ENCODE measurements at regions not wholly inside any gene's neighbourhood (a gene's known extent, or its start where the extent isn't known, plus 50 kb on each side); places are given as distances from the start of the nearest gene placed in this dataset.
"Not testable (repeated sequence)": the region's sequence is repeated elsewhere in the genome, so short reads cannot be mapped to it uniquely, and the experiment has no call there.

DNA sequence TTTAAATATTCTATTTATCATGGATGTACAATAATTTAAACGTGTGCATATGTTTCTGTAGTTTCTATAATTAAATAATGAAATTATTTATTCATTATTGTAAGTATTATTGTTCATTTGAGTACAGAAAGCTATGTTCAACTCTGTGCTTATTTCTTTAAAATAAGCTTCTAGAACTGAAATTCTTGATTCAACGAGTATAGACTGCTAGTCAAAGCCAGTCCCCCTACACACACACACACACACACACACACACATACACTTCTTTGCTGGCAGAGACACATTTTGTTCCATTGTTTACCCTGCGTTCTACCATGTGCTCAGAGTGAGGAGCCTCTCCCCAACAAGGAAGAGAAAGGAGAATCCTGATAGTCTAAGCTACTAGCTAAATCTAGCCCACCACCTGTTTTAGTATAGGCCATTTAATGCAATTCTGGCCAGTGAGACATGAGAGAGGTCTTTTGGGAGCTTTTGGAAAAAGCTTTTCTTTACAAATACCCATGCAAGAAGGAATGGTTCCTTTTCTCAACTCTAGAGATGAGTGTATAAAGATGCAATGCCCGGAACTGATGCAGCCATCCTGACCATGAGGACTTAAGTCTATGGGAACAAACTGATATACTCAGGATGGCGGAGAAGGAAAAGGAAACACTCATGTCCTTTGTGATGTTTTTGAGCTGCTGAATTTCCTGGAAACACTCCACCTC lies 161.4 kb downstream of the NDUFA12 start:
- Histone ChIP-seq H2AFZ (no peak overlapping the region), H3K27me3 (ENCODE audit: control insufficient read depth, insufficient read depth, low read length) (no peaks in the 10 kb centered on the region), H3K27ac (no peak overlapping the region), H3K4me2 (ENCODE audit: low read length) (no peak overlapping the region), H3K9me3 (ENCODE audit: control insufficient read depth, low read length) (no peaks in the 10 kb centered on the region), H3K36me3 (ENCODE audit: control insufficient read depth, insufficient read depth, low read length) (no peaks in the 10 kb centered on the region), H3K4me3 (ENCODE audit: low read depth, low read length) (no peak overlapping the region), H3K4me1 (no peaks in the 10 kb centered on the region), H3K79me2 (no peaks in the 10 kb centered on the region), H3K9ac (no peak overlapping the region)
- TF ChIP-seq, protein P1, sequence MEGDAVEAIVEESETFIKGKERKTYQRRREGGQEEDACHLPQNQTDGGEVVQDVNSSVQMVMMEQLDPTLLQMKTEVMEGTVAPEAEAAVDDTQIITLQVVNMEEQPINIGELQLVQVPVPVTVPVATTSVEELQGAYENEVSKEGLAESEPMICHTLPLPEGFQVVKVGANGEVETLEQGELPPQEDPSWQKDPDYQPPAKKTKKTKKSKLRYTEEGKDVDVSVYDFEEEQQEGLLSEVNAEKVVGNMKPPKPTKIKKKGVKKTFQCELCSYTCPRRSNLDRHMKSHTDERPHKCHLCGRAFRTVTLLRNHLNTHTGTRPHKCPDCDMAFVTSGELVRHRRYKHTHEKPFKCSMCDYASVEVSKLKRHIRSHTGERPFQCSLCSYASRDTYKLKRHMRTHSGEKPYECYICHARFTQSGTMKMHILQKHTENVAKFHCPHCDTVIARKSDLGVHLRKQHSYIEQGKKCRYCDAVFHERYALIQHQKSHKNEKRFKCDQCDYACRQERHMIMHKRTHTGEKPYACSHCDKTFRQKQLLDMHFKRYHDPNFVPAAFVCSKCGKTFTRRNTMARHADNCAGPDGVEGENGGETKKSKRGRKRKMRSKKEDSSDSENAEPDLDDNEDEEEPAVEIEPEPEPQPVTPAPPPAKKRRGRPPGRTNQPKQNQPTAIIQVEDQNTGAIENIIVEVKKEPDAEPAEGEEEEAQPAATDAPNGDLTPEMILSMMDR (IDR thresholded peaks at IDR 0.05), result no peak

DNA sequence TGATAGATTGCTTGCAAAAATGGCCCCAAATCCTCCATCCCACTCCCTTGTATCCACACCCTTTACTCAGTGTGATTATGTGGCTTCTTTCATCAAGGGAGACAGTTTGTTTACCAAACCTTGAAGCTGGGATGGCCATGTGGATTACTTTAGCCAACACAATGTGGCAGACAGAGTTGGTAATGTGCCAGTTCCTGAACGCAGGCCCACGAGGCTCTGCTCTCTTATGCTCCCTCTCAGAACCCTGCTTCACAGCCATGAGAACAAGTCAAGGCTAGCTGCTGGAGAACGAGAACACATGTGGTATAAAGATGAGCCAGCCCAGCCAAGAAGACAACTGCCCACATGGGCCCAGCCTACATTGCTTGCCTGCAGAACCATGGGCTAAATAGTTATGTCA lies 162.3 kb downstream of the NDUFA12 start:
- no peak overlapping the region for H3K9ac ChIP-seq
- no peaks in the 10 kb centered on the region for H3K4me1 ChIP-seq
- H2AFZ ChIP-seq, result no peak overlapping the region
- H3K4me3 ChIP-seq (ENCODE audit: low read depth, low read length), result no peak overlapping the region
- no peaks in the 10 kb centered on the region for H3K79me2 ChIP-seq
- H3K4me2 ChIP-seq (ENCODE audit: low read length), result no peak overlapping the region
- H3K27me3 ChIP-seq (ENCODE audit: control insufficient read depth, insufficient read depth, low read length), result no peaks in the 10 kb centered on the region
- H3K9me3 ChIP-seq (ENCODE audit: control insufficient read depth, low read length), result no peaks in the 10 kb centered on the region
- no peak overlapping the region for H3K27ac ChIP-seq
- TF ChIP-seq, protein P1 (IDR thresholded peaks at IDR 0.05), result no peak
- no peaks in the 10 kb centered on the region for H3K36me3 ChIP-seq (ENCODE audit: control insufficient read depth, insufficient read depth, low read length)

DNA sequence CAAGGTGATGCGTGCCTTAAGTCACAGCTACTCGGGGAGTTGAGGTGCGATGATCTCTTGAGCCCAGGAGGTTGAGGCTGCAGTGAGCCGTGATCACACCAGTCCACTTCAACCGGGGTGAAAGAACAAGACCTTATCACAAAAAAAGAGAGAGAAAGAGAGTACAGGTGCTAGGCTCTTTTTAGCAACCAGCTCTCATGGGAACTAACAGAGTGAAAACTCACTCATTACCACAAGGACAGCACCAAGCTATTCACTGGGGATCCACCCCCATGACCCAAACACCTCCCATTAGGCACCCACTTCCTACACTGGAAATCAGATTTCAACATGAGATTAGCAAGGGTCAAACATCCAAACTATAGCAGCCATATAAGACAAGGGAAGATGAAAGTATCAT lies 164.2 kb downstream of the NDUFA12 start:
- H3K9ac ChIP-seq, result no peak overlapping the region
- H2AFZ ChIP-seq, result no peak overlapping the region
- H3K36me3 ChIP-seq (ENCODE audit: control insufficient read depth, insufficient read depth, low read length), result no peaks in the 10 kb centered on the region
- no peak overlapping the region for H3K4me3 ChIP-seq (ENCODE audit: low read depth, low read length)
- no peak overlapping the region for H3K4me2 ChIP-seq (ENCODE audit: low read length)
- H3K79me2 ChIP-seq, result no peaks in the 10 kb centered on the region
- no peak overlapping the region for H3K27ac ChIP-seq
- no peaks in the 10 kb centered on the region for H3K27me3 ChIP-seq (ENCODE audit: control insufficient read depth, insufficient read depth, low read length)
- H3K9me3 ChIP-seq (ENCODE audit: control insufficient read depth, low read length), result no peaks in the 10 kb centered on the region
- no peaks in the 10 kb centered on the region for H3K4me1 ChIP-seq
- TF ChIP-seq, protein P1 (IDR thresholded peaks at IDR 0.05), result no peak

DNA sequence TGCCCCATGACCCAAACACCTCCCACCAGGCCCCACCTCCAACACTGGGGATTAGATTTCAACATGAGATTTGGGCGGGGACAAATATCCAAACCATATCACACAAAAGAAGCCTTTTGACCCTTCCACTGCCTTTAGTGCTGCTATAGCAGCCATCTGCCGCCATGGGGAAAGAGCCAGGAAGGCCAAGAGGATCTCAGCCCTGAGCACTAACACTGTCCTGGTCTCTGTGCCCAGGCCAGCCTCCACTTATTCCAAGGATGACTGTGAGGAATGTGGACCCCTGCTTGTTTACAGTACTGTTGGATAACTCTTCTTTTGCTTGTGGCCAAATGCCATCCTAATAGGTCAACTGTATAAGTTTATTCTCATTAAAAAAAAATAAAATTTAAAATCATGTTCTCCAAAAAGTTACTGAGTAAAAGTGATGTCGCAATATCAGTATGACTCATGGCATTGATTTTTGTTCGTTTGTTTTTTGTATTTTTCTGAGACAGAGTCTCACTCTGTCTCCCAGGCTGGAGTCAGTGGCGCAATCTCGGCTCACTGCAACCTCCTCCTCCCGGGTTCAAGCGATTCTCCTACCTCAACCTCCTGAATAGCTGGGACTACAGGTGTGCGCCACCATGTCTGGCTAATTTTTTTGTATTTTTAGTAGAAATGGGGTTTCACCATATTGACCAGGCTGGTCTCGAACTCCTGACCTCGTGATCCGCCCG lies 166.4 kb downstream of the NDUFA12 start:
- H3K9ac ChIP-seq; H3K27me3 ChIP-seq (ENCODE audit: control insufficient read depth, insufficient read depth, low read length); H3K4me2 ChIP-seq (ENCODE audit: low read length); H3K79me2 ChIP-seq; H3K4me3 ChIP-seq (ENCODE audit: low read depth, low read length); H2AFZ ChIP-seq; H3K36me3 ChIP-seq (ENCODE audit: control insufficient read depth, insufficient read depth, low read length); H3K9me3 ChIP-seq (ENCODE audit: control insufficient read depth, low read length); H3K27ac ChIP-seq: not testable (repeated sequence)
- peaks cover 17% of the 10 kb centered on the region for H3K4me1 ChIP-seq

DNA sequence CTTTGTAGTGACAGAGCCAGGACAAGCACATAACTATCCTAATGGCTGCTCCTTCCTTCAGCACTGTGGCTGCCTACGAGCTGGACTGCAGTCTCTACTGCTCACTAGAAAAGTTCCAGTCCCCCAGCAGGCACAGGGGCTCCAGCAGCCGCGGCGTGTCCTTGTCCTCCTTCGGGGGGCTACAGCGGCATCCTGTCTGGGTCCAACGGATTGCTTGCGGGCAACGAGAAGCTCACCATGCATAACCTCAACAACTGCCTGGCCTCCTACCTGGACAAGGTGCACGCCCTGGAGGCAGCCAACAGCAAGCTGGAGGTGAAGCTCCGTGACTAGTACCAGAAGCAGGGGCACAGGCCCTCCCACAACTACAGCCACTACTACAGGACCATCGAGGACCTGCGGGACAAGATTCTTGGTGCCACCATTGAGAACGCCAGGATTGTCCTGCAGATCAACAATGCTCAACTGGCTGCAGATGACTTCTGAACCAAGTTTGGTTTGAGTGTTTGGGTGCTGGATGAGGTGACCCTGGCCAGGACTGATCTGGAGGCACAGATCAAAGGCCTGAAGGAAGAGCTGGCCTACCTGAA lies 169.4 kb downstream of the NDUFA12 start:
- Histone ChIP-seq H3K4me3 (ENCODE audit: low read depth, low read length) (no peak overlapping the region), H3K27ac (no peak overlapping the region), H3K4me1 (peaks cover 37% of the 10 kb centered on the region), H3K36me3 (ENCODE audit: control insufficient read depth, insufficient read depth, low read length) (no peaks in the 10 kb centered on the region), H2AFZ (no peak overlapping the region), H3K27me3 (ENCODE audit: control insufficient read depth, insufficient read depth, low read length) (no peaks in the 10 kb centered on the region), H3K4me2 (ENCODE audit: low read length) (no peak overlapping the region), H3K9ac (no peak overlapping the region), H3K79me2 (peaks cover 7% of the 10 kb centered on the region), H3K9me3 (ENCODE audit: control insufficient read depth, low read length) (no peaks in the 10 kb centered on the region)
- TF ChIP-seq, protein P1 (IDR thresholded peaks at IDR 0.05), result no peak
